ENCODE measurements at regions not wholly inside any gene's neighbourhood (a gene's known extent, or its start where the extent isn't known, plus 50 kb on each side); places are given as distances from the start of the nearest gene placed in this dataset.

GRCh38 chr15:75126864-75127580 lies 74.7 kb upstream of the C15orf39 start:
- intact Hi-C loops (cut with DNase I) = no loop called here
- no peak for DNase-seq (ENCODE audit: low spot score)

- intact Hi-C loops (cut with DNase I) = no loop called here
- DNase-seq (ENCODE audit: low spot score) = no peak
These were observed 71.9 kb upstream of the C15orf39 start for GRCh38 chr15:75129788-75130187.

- intact Hi-C loops (cut with DNase I) = no loop called here
- DNase-seq (ENCODE audit: low spot score) = no peak
These were observed 70.4 kb upstream of the C15orf39 start for GRCh38 chr15:75131269-75131643.

GRCh38 chr15:75134748-75135147 lies 66.9 kb upstream of the C15orf39 start:
- DNase-seq (ENCODE audit: low spot score) = no peak
- intact Hi-C loops (cut with DNase I) = no loop called here

GRCh38 chr15:75136118-75136517 lies 65.6 kb upstream of the C15orf39 start:
- intact Hi-C loops (cut with DNase I) = no loop called here
- DNase-seq (ENCODE audit: low spot score) = no peak

- no peak for DNase-seq (ENCODE audit: low spot score)
- intact Hi-C loops (cut with DNase I) = no loop called here
These were observed 64.9 kb upstream of the C15orf39 start for GRCh38 chr15:75136758-75137157.

- intact Hi-C loops (cut with DNase I) = no loop called here
- DNase-seq (ENCODE audit: low spot score) = no peak
These were observed 63.4 kb upstream of the C15orf39 start for GRCh38 chr15:75138016-75138999.

- DNase-seq (ENCODE audit: low spot score) = no peak
- intact Hi-C loops (cut with DNase I) = no loop called here
These were observed 61.4 kb upstream of the C15orf39 start for GRCh38 chr15:75140080-75140879.

GRCh38 chr15:75142499-75142898 lies 59.2 kb upstream of the C15orf39 start:
- intact Hi-C loops (cut with DNase I) = no loop called here

GRCh38 chr15:75143738-75144334 lies 57.8 kb upstream of the C15orf39 start:
- intact Hi-C loops (cut with DNase I) = no loop called here
- no peak for DNase-seq (ENCODE audit: low spot score)

More at GRCh38 chr15:75142499-75142898, 59.2 kb upstream of the C15orf39 start:
- no peak for DNase-seq (ENCODE audit: low spot score)

GRCh38 chr15:75145027-75145841 lies 56.4 kb upstream of the C15orf39 start:
- no peak for DNase-seq (ENCODE audit: low spot score)
- intact Hi-C loops (cut with DNase I) = no loop called here

GRCh38 chr15:75148280-75148679 lies 53.4 kb upstream of the C15orf39 start:
- intact Hi-C loops (cut with DNase I) = no loop called here
- DNase-seq (ENCODE audit: low spot score) = no peak

- no peak for DNase-seq (ENCODE audit: low spot score)
- intact Hi-C loops (cut with DNase I) = no loop called here
These were observed 51.6 kb upstream of the C15orf39 start for GRCh38 chr15:75149867-75150709.

GRCh38 chr15:75151214-75152128 lies 50.2 kb upstream of the C15orf39 start:
- intact Hi-C loops (cut with DNase I) = no loop called here

More at GRCh38 chr15:75151214-75152128, 50.2 kb upstream of the C15orf39 start:
- no peak for DNase-seq (ENCODE audit: low spot score)

Measured in cardiac septum (tissue), 1 donor.